ENCODE measurements at regions not wholly inside any gene's neighbourhood (a gene's known extent, or its start where the extent isn't known, plus 50 kb on each side); places are given as distances from the start of the nearest gene placed in this dataset.

DNA sequence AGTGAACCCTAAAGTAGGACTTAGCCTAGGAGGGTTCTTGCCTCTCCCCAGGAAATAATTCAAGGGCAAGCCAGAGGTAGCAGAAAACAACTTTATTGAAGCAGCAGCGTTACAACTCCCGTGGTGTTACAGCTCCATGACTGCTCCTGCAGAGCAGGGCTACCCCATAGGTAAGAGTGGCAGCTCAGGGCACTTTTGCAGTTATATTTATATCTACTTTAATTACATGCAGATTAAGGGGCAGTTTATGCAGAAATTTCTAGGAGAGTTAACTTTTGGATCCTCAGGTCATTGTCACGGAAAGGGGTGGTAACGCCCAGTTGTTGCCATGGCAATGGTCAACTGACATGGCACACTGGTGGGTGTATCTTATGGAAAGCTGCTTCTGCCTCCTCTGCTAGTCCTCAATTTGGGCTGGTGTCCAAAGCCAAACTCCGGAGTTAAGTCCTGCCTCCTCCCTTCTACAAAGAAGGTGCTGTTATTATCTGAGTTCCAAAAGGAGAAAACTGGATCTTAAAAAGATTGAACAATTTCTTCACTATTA lies 1413.0 kb downstream of the DSC3 start:
- DNase-seq = no peak

DNA sequence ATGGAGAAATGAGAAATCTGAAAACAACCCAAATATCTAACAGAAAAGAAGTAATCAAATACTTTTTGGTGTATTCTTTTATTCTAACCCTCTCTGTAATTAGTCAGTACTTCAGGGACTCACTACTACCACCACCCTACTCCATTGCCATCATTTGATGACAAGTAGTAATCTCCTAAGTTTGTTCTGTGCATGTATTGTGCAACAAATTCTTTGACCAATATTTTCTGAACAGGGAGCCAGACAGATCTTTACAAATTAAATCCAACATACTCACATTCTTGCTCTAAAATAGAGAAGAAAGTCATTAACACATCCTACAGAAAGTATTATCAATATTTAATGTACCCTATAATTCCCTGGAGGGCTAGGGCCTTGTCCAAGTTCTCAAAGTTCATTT lies 1416.4 kb downstream of the DSC3 start:
- no peak for DNase-seq

- DNase-seq = no peak
These were observed 1425.7 kb downstream of the DSC3 start for GRCh38 chr18:29616867-29617266.

- no peak for DNase-seq
These were observed 1432.1 kb upstream of the CDH2 start for GRCh38 chr18:29608982-29609381.

DNA sequence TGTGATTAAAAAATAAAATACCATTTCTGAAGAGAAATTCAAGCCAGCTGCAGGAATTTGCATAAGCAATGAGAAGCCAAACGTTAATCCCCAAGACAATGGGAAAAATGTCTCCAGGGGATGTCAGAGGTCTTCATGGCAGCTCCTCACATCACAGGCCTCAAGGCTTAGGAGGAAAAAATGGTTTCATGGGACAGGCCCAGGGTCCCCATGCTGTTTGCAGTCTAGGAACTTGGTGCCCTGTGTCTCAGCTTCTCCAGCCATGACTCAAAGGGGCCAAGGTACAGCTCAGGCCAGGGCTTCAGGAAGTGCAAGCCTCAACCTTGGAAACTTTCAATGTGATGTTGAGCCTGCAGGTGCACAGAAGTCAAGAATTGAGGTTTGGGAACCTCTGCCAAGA lies 1428.4 kb upstream of the CDH2 start:
- DNase-seq = no peak

DNA sequence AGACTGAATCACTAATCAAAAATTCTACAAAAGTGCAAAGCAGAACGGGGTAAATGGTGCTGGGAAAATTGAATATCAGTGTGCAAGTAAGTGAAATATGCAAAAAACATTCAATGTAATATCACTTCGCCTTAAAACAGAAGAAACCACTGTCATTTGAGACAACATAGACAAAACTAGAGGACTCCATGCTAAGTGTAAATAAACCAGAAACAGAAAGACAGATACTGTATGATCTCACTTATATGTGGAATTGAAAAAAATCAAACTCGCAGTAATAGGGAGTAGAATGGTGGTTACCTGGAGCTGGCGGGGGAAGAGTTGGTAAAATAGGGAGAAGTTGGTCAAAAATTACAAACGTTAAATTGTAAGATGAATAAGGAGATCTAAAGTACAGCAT lies 1420.0 kb upstream of the CDH2 start:
- DNase-seq = no peak

DNA sequence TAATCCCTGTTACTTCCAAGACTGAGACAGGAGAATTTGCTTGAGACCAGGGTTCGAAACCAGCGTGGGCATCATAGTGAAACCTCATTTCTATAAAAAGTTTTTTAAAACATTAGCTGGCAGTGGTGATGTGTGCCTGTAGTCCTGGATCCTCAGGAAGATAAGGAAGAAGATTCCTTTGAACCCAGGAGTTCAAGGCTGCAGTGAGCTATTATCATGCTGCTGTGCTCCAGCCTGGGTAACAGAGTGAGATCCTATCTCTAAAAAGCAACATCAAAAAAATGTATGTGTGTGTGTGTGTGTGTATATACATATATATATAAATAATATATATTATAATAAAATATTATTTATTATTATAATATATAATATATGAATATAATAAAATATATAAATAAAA lies 1417.6 kb upstream of the CDH2 start:
- DNase-seq = no peak

GRCh38 chr18:29588446-29589100 lies 1411.6 kb upstream of the CDH2 start:
- no peak for DNase-seq

- DNase-seq = no peak
These were observed 1409.3 kb upstream of the CDH2 start for GRCh38 chr18:29586210-29586609.

- no peak for DNase-seq
These were observed 1383.3 kb upstream of the CDH2 start for GRCh38 chr18:29560270-29560669.

DNA sequence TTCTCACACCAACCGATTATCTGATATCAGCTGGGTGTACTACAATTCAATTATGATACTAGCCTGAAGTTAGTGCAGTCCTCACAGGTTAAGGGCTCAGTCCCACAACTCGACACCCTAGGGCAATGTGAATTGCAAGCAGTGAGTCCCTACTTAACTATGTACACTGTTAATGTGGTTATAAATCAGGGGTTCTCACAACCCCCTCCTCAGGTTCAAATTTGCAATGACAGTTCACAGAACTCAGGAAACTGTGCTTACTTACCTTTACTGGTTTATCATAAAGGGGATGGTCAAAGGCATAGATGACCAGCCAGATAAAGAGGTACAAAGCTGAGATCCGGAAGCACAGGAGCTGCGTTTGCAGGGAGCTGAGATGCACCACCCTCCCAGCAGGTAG lies 1379.1 kb upstream of the CDH2 start:
- DNase-seq = no peak

DNA sequence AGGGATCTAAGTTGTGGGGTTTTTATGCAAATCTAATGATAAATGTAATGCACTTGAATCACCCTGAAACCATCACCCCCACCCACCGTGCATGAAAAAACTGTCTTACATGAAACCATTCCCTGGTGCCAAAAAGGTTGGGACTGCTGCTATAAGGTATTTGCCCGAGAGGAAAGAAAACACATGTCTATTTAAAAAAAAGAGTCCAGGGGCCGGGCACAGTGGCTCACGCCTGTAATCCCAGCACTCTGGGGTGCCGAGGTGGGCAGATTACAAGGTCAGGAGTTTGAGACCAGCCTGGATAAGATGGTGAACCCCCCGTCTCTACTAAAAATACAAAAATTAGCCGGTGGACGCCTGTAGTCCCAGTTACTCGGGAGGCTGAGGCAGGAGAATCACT lies 1372.8 kb upstream of the CDH2 start:
- no peak for DNase-seq

GRCh38 chr18:29547626-29548025 lies 1370.7 kb upstream of the CDH2 start:
- DNase-seq = no peak

GRCh38 chr18:29540548-29540947 lies 1363.6 kb upstream of the CDH2 start:
- DNase-seq = no peak

DNA sequence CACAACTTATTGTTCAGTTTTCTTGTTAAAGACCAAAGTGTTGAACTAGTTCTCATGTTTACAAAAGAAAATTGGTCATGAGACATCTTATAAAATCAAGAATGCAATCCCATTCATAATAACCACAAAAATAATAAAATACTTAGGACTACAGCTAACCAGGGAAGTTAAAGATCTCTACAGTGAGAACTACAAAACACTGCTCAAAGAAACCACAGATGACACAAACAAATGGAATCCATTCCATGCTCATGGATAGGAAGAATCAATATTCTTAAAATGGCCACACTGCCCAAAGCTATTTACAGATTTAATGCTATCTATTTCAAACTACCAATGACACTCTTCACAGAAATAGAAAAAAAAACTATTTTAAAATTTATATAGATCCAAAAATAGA lies 1354.8 kb upstream of the CDH2 start:
- no peak for DNase-seq

- no peak for DNase-seq
These were observed 1346.4 kb upstream of the CDH2 start for GRCh38 chr18:29523371-29523770.

DNA sequence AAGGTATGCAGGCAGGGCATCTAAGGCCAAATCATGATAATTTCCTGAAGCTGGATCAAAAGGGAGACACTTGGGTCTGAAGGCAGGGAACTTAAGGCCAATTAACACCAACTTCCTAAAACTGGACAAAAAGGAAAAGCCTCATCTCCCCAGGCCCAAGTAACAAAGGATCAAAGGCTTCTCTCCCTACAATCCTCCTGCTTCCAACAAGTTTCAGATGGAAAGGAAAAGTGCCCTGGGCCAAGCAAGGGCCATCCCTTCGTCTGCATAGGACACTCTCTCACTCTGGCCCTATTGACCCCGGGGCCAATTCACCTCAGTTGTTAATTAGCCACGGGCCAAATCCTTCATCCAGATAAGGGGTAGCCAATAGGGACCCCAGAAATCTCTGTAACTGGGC lies 1335.8 kb upstream of the CDH2 start:
- DNase-seq = no peak

GRCh38 chr18:29512203-29512602 lies 1335.3 kb upstream of the CDH2 start:
- no peak for DNase-seq

DNA sequence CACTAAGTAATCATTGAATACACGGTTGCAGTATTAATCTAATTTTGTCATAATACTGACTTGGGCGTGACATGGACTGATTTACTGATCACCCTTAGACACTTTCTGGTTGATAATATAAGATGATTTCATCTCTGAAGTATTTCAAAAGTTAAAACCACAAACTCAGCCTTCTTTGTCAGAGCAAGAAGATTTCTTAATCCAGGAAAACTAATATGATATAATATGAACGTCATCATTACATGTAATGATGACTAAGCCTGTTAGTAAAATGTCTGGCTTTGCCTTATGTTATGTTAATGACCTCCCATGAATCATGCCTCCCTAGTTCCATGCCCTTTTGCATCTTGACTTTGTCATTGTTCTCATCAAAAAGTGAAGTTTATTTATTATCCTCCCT lies 1325.0 kb upstream of the CDH2 start:
- no peak for DNase-seq

DNA sequence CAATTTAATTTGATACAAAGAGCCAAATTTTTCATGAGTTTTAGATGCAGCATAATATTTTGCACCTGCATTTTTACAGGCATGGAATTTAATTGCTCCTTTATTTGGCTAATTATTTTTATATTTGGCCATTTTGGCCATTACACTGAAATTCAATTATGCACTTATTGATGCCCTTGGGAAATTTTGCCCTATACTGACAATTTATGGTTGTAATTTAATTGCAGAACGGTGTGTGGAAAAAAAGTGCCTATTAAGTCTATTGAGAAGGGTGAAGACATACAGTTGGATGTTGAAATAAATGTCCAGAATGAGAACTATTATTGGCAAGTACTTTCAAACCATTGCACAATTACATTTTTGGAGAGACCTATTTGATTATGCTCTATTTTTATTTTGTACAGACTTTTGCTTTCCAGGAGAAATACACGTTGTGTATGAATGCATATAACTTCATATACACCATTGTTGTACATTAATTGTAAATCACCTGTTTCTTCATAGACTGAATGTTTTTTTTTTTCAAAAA lies 1319.3 kb upstream of the CDH2 start:
- DNase-seq = no peak

DNA sequence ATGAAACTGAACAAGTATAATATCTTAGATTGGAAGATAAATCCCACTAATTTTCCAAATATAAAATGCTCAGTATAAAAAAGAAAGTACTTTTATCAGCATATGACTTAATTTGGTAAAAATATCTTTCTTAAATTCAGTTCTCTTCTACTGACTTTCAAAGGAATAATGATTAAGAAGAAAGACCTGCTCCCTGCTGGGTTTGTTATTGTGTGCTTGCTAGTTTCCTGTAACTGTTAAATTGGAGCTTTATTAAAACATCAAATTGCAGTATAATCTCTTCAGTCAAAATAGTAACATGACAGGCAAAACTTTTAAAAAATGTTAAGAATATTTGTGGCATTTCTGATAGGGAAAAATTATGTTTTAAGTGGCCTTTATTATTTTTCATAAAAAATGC lies 1317.4 kb upstream of the CDH2 start:
- no peak for DNase-seq

DNA sequence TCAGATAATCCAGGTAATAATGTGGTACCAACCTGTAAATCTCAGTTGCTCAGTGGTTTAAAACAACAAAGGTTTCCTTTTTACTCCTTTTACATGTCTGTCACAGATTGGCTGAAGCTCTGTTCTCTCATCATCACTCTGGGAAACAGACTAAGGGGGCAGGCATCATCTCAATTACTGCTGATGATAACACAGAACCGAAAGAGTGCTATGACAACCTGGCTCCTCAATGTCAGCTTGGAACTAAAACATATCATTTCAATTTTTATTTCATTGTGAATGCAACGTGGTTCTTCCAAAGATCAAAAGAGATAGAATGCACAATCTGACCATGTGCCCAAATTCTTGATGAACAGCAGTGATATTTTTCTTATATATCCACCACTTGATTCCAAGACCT lies 1315.0 kb upstream of the CDH2 start:
- DNase-seq = no peak

GRCh38 chr18:29488617-29489016 lies 1311.7 kb upstream of the CDH2 start:
- DNase-seq = no peak

- no peak for DNase-seq
These were observed 1288.6 kb upstream of the CDH2 start for GRCh38 chr18:29465526-29465925.

GRCh38 chr18:29459972-29460371 lies 1283.0 kb upstream of the CDH2 start:
- DNase-seq = no peak
